Lower lobe of right lung (tissue), 2 donors: ENCODE measurements at regions not wholly inside any gene's neighbourhood (a gene's known extent, or its start where the extent isn't known, plus 50 kb on each side); places are given as distances from the start of the nearest gene placed in this dataset.

Experiments used
- ATAC-seq, 2 donors: fragments of 200-7000 bp; cut with Tn5 transposase; one replicate each; pipeline ENCODE4 v1.9.1; 2020 to 2022; ENCODE audit warnings: mild to moderate bottlenecking in 2 of 2, moderate library complexity in 2 of 2
- DNase-seq: peaks from one replicate; pipeline ENCODE4 v3.0.0-alpha.2; 2020
- H3K27ac ChIP-seq: fragments of 200-600 bp; one replicate; pipeline ENCODE4 v1.8.0; 2022
- H3K27me3 ChIP-seq: fragments of 200-600 bp; one replicate; pipeline ENCODE4 v1.8.0; 2022; ENCODE audit warnings: low read depth
- H3K36me3 ChIP-seq: fragments of 200-600 bp; one replicate; pipeline ENCODE4 v1.8.0; 2022; ENCODE audit warnings: mild to moderate bottlenecking
- H3K4me1 ChIP-seq: fragments of 200-600 bp; one replicate; pipeline ENCODE4 v1.8.0; 2022
- H3K4me3 ChIP-seq: fragments of 200-600 bp; one replicate; pipeline ENCODE4 v1.8.0; 2022; ENCODE audit warnings: mild to moderate bottlenecking
- H3K9me3 ChIP-seq: fragments of 200-600 bp; one replicate; pipeline ENCODE4 v1.8.0; 2022
- CTCF ChIP-seq: fragments of 200-600 bp; IDR thresholded peaks from one replicate; pipeline ENCODE4 v1.8.0; 2022; ENCODE audit warnings: antibody characterized with exemption, mild to moderate bottlenecking
- intact Hi-C: fragments of 100-400 bp; cut with DNase I; formaldehyde crosslinking; loops from one replicate; pipeline ENCODE4 v1.11.0; 2022
- donor health status: DM: no; HTN: yes; CAD: no; lungs with severe emphysema.

- no peaks in the 10 kb centered on the region for H3K27me3 ChIP-seq
- no peak for TF ChIP-seq CTCF
- intact Hi-C loops = no loop called here
- no peak overlapping the region for H3K27ac ChIP-seq
- H3K4me3 ChIP-seq = no peak overlapping the region
- no peaks in the 10 kb centered on the region for H3K4me1 ChIP-seq
- DNase-seq (no peak), ATAC-seq (no peak)
- H3K36me3 ChIP-seq = no peaks in the 10 kb centered on the region
- no peaks in the 10 kb centered on the region for H3K9me3 ChIP-seq
Measured at GRCh38 chr12:28925719-28926376, 223.2 kb upstream of the FAR2 start.

GRCh38 chr12:28930704-28931103 lies 218.4 kb upstream of the FAR2 start:
- no peak overlapping the region for H3K4me3 ChIP-seq
- H3K36me3 ChIP-seq = no peaks in the 10 kb centered on the region
- no peaks in the 10 kb centered on the region for H3K9me3 ChIP-seq
- H3K4me1 ChIP-seq = no peaks in the 10 kb centered on the region
- no peaks in the 10 kb centered on the region for H3K27me3 ChIP-seq
- ATAC-seq (no peak), DNase-seq (no peak)
- TF ChIP-seq CTCF = no peak
- no peak overlapping the region for H3K27ac ChIP-seq
- intact Hi-C loops = no loop called here

GRCh38 chr12:28933176-28933575 lies 215.9 kb upstream of the FAR2 start:
- TF ChIP-seq CTCF = no peak
- DNase-seq (no peak), ATAC-seq (no peak)
- intact Hi-C loops = no loop called here
- H3K27me3 ChIP-seq = no peaks in the 10 kb centered on the region
- no peak overlapping the region for H3K27ac ChIP-seq
- H3K9me3 ChIP-seq = no peaks in the 10 kb centered on the region
- H3K4me1 ChIP-seq = no peaks in the 10 kb centered on the region
- no peaks in the 10 kb centered on the region for H3K36me3 ChIP-seq
- no peak overlapping the region for H3K4me3 ChIP-seq

GRCh38 chr12:28933864-28934527 lies 215.1 kb upstream of the FAR2 start:
- no peak for TF ChIP-seq CTCF
- DNase-seq = no peak
- H3K4me1 ChIP-seq = no peaks in the 10 kb centered on the region
- H3K36me3 ChIP-seq = no peaks in the 10 kb centered on the region
- intact Hi-C loops = no loop called here
- H3K9me3 ChIP-seq = no peaks in the 10 kb centered on the region
- no peak for ATAC-seq
- no peak overlapping the region for H3K4me3 ChIP-seq
- H3K27ac ChIP-seq = no peak overlapping the region
- H3K27me3 ChIP-seq = no peaks in the 10 kb centered on the region

GRCh38 chr12:28936221-28936620 lies 212.9 kb upstream of the FAR2 start:
- Histone ChIP-seq H3K27ac (no peak overlapping the region), H3K4me3 (no peak overlapping the region), H3K9me3 (no peaks in the 10 kb centered on the region), H3K36me3 (no peaks in the 10 kb centered on the region), H3K27me3 (no peaks in the 10 kb centered on the region), H3K4me1 (no peaks in the 10 kb centered on the region)
- TF ChIP-seq CTCF = no peak
- ATAC-seq (no peak), DNase-seq (no peak)
- intact Hi-C loops = no loop called here
